ENCODE measurements at regions not wholly inside any gene's neighbourhood (a gene's known extent, or its start where the extent isn't known, plus 50 kb on each side); places are given as distances from the start of the nearest gene placed in this dataset.

GRCh38 chr4:11049001-11049400, 364.4 kb upstream of the CLNK start:
- no peaks in the 10 kb centered on the region for H3K36me3 Mint-ChIP-seq (ENCODE audit: low read depth)
- H3K27ac Mint-ChIP-seq, result no peak overlapping the region
- H3K4me3 Mint-ChIP-seq, result no peak overlapping the region
- peaks cover 22% of the 10 kb centered on the region for H3K9me3 Mint-ChIP-seq
- TF ChIP-seq CTCF (IDR thresholded peaks at IDR 0.05; ENCODE audit: unreplicated experiment in 3 of 3), result no peak
- peaks cover 5% of the 10 kb centered on the region for H3K27me3 Mint-ChIP-seq (ENCODE audit: low read depth)
- no peaks in the 10 kb centered on the region for H3K4me1 Mint-ChIP-seq

- Mint-ChIP-seq H3K9me3 (peaks cover 25% of the 10 kb centered on the region), H3K27ac (no peak overlapping the region), H3K36me3 (ENCODE audit: low read depth) (no peaks in the 10 kb centered on the region), H3K4me3 (no peak overlapping the region), H3K4me1 (peaks cover 17% of the 10 kb centered on the region), H3K27me3 (ENCODE audit: low read depth) (no peaks in the 10 kb centered on the region)
- no peak for TF ChIP-seq CTCF (IDR thresholded peaks at IDR 0.05; ENCODE audit: unreplicated experiment in 3 of 3)
These were observed 358.2 kb upstream of the CLNK start for GRCh38 chr4:11042760-11043159.

- H3K9me3 Mint-ChIP-seq, result peaks cover 5% of the 10 kb centered on the region
- peak overlapping the region in 2 of 3 experiments; percentile 15 to 32 for H3K27ac Mint-ChIP-seq
- no peaks in the 10 kb centered on the region for H3K27me3 Mint-ChIP-seq (ENCODE audit: low read depth)
- no peak overlapping the region for H3K4me3 Mint-ChIP-seq
- no peak for TF ChIP-seq CTCF (IDR thresholded peaks at IDR 0.05; ENCODE audit: unreplicated experiment in 3 of 3)
- no peaks in the 10 kb centered on the region for H3K36me3 Mint-ChIP-seq (ENCODE audit: low read depth)
- peaks cover 17% of the 10 kb centered on the region for H3K4me1 Mint-ChIP-seq
These were observed 355.1 kb upstream of the CLNK start for GRCh38 chr4:11039634-11040131.

GRCh38 chr4:11038926-11039325, 354.4 kb upstream of the CLNK start:
- Mint-ChIP-seq H3K4me3 (no peak overlapping the region), H3K4me1 (peaks cover 17% of the 10 kb centered on the region), H3K27me3 (ENCODE audit: low read depth) (no peaks in the 10 kb centered on the region), H3K36me3 (ENCODE audit: low read depth) (no peaks in the 10 kb centered on the region), H3K27ac (no peak overlapping the region), H3K9me3 (peaks cover 3% of the 10 kb centered on the region)
- no peak for TF ChIP-seq CTCF (IDR thresholded peaks at IDR 0.05; ENCODE audit: unreplicated experiment in 3 of 3)

GRCh38 chr4:11037637-11038036, 353.1 kb upstream of the CLNK start:
- H3K27ac Mint-ChIP-seq, result no peak overlapping the region
- no peak overlapping the region for H3K4me3 Mint-ChIP-seq
- H3K9me3 Mint-ChIP-seq, result no peaks in the 10 kb centered on the region
- H3K36me3 Mint-ChIP-seq (ENCODE audit: low read depth), result no peaks in the 10 kb centered on the region
- H3K27me3 Mint-ChIP-seq (ENCODE audit: low read depth), result no peaks in the 10 kb centered on the region
- H3K4me1 Mint-ChIP-seq, result peaks cover 17% of the 10 kb centered on the region
- no peak for TF ChIP-seq CTCF (IDR thresholded peaks at IDR 0.05; ENCODE audit: unreplicated experiment in 3 of 3)

GRCh38 chr4:11028334-11028733, 343.8 kb upstream of the CLNK start:
- TF ChIP-seq CTCF (IDR thresholded peaks at IDR 0.05; ENCODE audit: unreplicated experiment in 3 of 3), result no peak
- Mint-ChIP-seq H3K36me3 (ENCODE audit: low read depth) (no peaks in the 10 kb centered on the region), H3K27ac (no peak overlapping the region), H3K9me3 (peaks cover 4% of the 10 kb centered on the region), H3K4me1 (peaks cover 2% of the 10 kb centered on the region), H3K27me3 (ENCODE audit: low read depth) (peaks cover 15% of the 10 kb centered on the region), H3K4me3 (no peak overlapping the region)
